Posterior vena cava (tissue), 2 donors: ENCODE measurements at regions not wholly inside any gene's neighbourhood (a gene's known extent, or its start where the extent isn't known, plus 50 kb on each side); places are given as distances from the start of the nearest gene placed in this dataset.

Experiments
- DNase-seq: peaks from one replicate; pipeline ENCODE4 v3.0.0-alpha.2; 2020; ENCODE audit warnings: low spot score
- intact Hi-C, 2 donors: fragments of 100-400 bp; cut with DNase I; formaldehyde crosslinking; loops; one replicate each; pipeline versions ENCODE4 v1.14.1 to v1.14.2; 2022 to 2023
- donor health status: DM: yes; HTN: yes; CAD: no.
- donor health status: DM: yes; HTN: yes; CAD: no.

GRCh38 chr5:10173716-10174115, 76.0 kb downstream of the ATPSCKMT start:
- intact Hi-C loops = no loop called here
- no peak for DNase-seq

GRCh38 chr5:10172247-10172646, 77.4 kb downstream of the ATPSCKMT start:
- intact Hi-C loops = no loop called here
- DNase-seq = no peak

GRCh38 chr5:10169359-10169758, 80.3 kb downstream of the ATPSCKMT start:
- no peak for DNase-seq
- intact Hi-C loops = no loop called here

GRCh38 chr5:10168254-10168653, 81.4 kb downstream of the ATPSCKMT start:
- intact Hi-C loops = no loop called here

GRCh38 chr5:10167806-10168205, 81.9 kb downstream of the ATPSCKMT start:
- intact Hi-C loops = no loop called here
- DNase-seq = no peak

More at GRCh38 chr5:10168254-10168653, 81.4 kb downstream of the ATPSCKMT start:
- DNase-seq = no peak

GRCh38 chr5:10166392-10166791, 83.3 kb downstream of the ATPSCKMT start:
- no peak for DNase-seq
- intact Hi-C loops = no loop called here

GRCh38 chr5:10162468-10162867, 87.2 kb downstream of the ATPSCKMT start:
- intact Hi-C loops = no loop called here
- no peak for DNase-seq

- no peak for DNase-seq
- intact Hi-C loops = no loop called here
Observed at GRCh38 chr5:10161778-10162177, 87.9 kb downstream of the ATPSCKMT start.

GRCh38 chr5:10160241-10160640, 89.4 kb downstream of the ATPSCKMT start:
- DNase-seq = no peak
- intact Hi-C loops = no loop called here

GRCh38 chr5:10158886-10159285, 90.8 kb downstream of the ATPSCKMT start:
- DNase-seq = no peak
- intact Hi-C loops = no loop called here

GRCh38 chr5:10157085-10157669, 92.5 kb downstream of the ATPSCKMT start:
- DNase-seq = no peak

GRCh38 chr5:10155897-10156667, 93.6 kb downstream of the ATPSCKMT start:
- intact Hi-C loops = no loop called here
- no peak for DNase-seq

More at GRCh38 chr5:10157085-10157669, 92.5 kb downstream of the ATPSCKMT start:
- intact Hi-C loops = no loop called here

GRCh38 chr5:10153808-10154537, 95.7 kb downstream of the ATPSCKMT start:
- DNase-seq = no peak
- intact Hi-C loops = no loop called here

- DNase-seq = no peak
- intact Hi-C loops = no loop called here
Observed at GRCh38 chr5:10153394-10153793, 96.3 kb downstream of the ATPSCKMT start.

- DNase-seq = no peak
- intact Hi-C loops = no loop called here
Observed at GRCh38 chr5:10151656-10152055, 98.0 kb downstream of the ATPSCKMT start.

GRCh38 chr5:10149911-10150310, 99.8 kb downstream of the ATPSCKMT start:
- intact Hi-C loops = no loop called here
- DNase-seq = no peak

GRCh38 chr5:10145923-10146401, 103.7 kb downstream of the ATPSCKMT start:
- intact Hi-C loops = no loop called here
- DNase-seq = no peak

- intact Hi-C loops = loop anchor here in 1 of 2 donors (5.0 kb wide), 1 partner anchor 1567 kb away; no protein-coding TSS in a partner anchor
- no peak for DNase-seq
Observed at GRCh38 chr5:10144040-10144439, 105.6 kb downstream of the ATPSCKMT start.

GRCh38 chr5:10140195-10140973, 109.3 kb downstream of the ATPSCKMT start:
- no peak for DNase-seq
- intact Hi-C loops = loop anchor here in 1 of 2 donors (5.0 kb wide), 1 partner anchor 1563 kb away; no protein-coding TSS in a partner anchor
